ENCODE measurements at regions not wholly inside any gene's neighbourhood (a gene's known extent, or its start where the extent isn't known, plus 50 kb on each side); places are given as distances from the start of the nearest gene placed in this dataset.

GRCh38 chr3:28577941-28578500, 229.4 kb upstream of the AZI2 start:
- Mint-ChIP-seq H3K36me3 (peaks cover 0 to 3% of the 10 kb centered on the region in 2 donors), H3K27me3 (ENCODE audit: low read depth in 3 of 3) (peaks cover 41 to 56% (median 45%) of the 10 kb centered on the region in 3 donors), H3K27ac (no peak overlapping the region), H3K4me3 (peak overlapping the region in 1 of 2 donors; percentile 17), H3K4me1 (peaks cover 2% of the 10 kb centered on the region), H3K9me3 (peaks cover 3 to 19% (median 9%) of the 10 kb centered on the region in 7 donors)
- Histone ChIP-seq H3K27me3 (ENCODE audit: control insufficient read depth in 2 of 2, insufficient read depth in 2 of 2, low read length in 2 of 2) (peaks cover 38 to 48% of the 10 kb centered on the region in 2 donors), H3K4me2 (replicated peaks; ENCODE audit: extremely low read depth, low read length, poor library complexity, severe bottlenecking) (no peak overlapping the region), H4K20me1 (ENCODE audit: insufficient read depth, low read length) (no peaks in the 10 kb centered on the region), H3K4me1 (ENCODE audit: control insufficient read depth in 1 of 2, insufficient read depth in 2 of 2, low read length in 2 of 2) (no peaks in the 10 kb centered on the region), H3K4me3 (replicated peaks in 1 of 3; ENCODE audit: low read depth in 2 of 3, low read length in 3 of 3) (no peak overlapping the region), H3K36me3 (replicated peaks in 1 of 2; ENCODE audit: control insufficient read depth in 1 of 2, insufficient read depth in 2 of 2, low read length in 2 of 2) (no peaks in the 10 kb centered on the region), H3K9ac (ENCODE audit: insufficient read depth, low read length, poor library complexity, severe bottlenecking) (no peak overlapping the region), H2AFZ (ENCODE audit: insufficient read depth, low read depth, low read length, poor library complexity, severe bottlenecking) (no peak overlapping the region), H3K27ac (ENCODE audit: low read depth in 1 of 2, low read length in 2 of 2) (no peak overlapping the region), H3K9me3 (replicated peaks in 1 of 2; ENCODE audit: control insufficient read depth in 1 of 2, insufficient read depth in 1 of 2, low read length in 2 of 2) (peaks cover 0 to 21% of the 10 kb centered on the region in 2 donors), H3K79me2 (ENCODE audit: insufficient read depth, low read length) (no peaks in the 10 kb centered on the region)
- intact Hi-C loops (cut with micrococcal nuclease) = no loop called here
- DNase-seq = no peak
- no peak for TF ChIP-seq CTCF (IDR thresholded peaks at IDR 0.05)
- WGBS (ENCODE audit: insufficient coverage) = 25% methylated on average over 1 of the region's 3 CpGs

GRCh38 chr3:28586325-28586724, 237.7 kb upstream of the AZI2 start:
- no peaks in the 10 kb centered on the region for H3K36me3 Mint-ChIP-seq
- H3K4me1 Mint-ChIP-seq = no peaks in the 10 kb centered on the region

More at GRCh38 chr3:28586325-28586724, 237.7 kb upstream of the AZI2 start:
- Histone ChIP-seq H3K36me3 (replicated peaks in 1 of 2; ENCODE audit: control insufficient read depth in 1 of 2, insufficient read depth in 2 of 2, low read length in 2 of 2) (no peaks in the 10 kb centered on the region), H2AFZ (ENCODE audit: insufficient read depth, low read depth, low read length, poor library complexity, severe bottlenecking) (no peak overlapping the region), H3K9ac (ENCODE audit: insufficient read depth, low read length, poor library complexity, severe bottlenecking) (no peak overlapping the region), H3K4me2 (replicated peaks; ENCODE audit: extremely low read depth, low read length, poor library complexity, severe bottlenecking) (no peak overlapping the region), H3K4me3 (replicated peaks in 1 of 3; ENCODE audit: low read depth in 2 of 3, low read length in 3 of 3) (no peak overlapping the region), H3K4me1 (ENCODE audit: control insufficient read depth in 1 of 2, insufficient read depth in 2 of 2, low read length in 2 of 2) (no peaks in the 10 kb centered on the region), H4K20me1 (ENCODE audit: insufficient read depth, low read length) (no peaks in the 10 kb centered on the region), H3K27me3 (ENCODE audit: control insufficient read depth in 2 of 2, insufficient read depth in 2 of 2, low read length in 2 of 2) (no peaks in the 10 kb centered on the region), H3K79me2 (ENCODE audit: insufficient read depth, low read length) (no peaks in the 10 kb centered on the region), H3K9me3 (replicated peaks in 1 of 2; ENCODE audit: control insufficient read depth in 1 of 2, insufficient read depth in 1 of 2, low read length in 2 of 2) (peaks cover 0 to 3% of the 10 kb centered on the region in 2 donors), H3K27ac (ENCODE audit: low read depth in 1 of 2, low read length in 2 of 2) (no peak overlapping the region)
- Mint-ChIP-seq H3K27me3 (ENCODE audit: low read depth in 3 of 3) (peaks cover 0 to 3% (median 0%) of the 10 kb centered on the region in 3 donors), H3K9me3 (peaks cover 2 to 8% (median 3%) of the 10 kb centered on the region in 7 donors), H3K27ac (no peak overlapping the region), H3K4me3 (no peak overlapping the region)
- DNase-seq = no peak
- intact Hi-C loops (cut with micrococcal nuclease) = no loop called here
- no peak for TF ChIP-seq CTCF (IDR thresholded peaks at IDR 0.05)

Measured in CD14-positive monocyte (primary cell).